Inferior parietal cortex (tissue), 1 donor: ENCODE measurements at regions not wholly inside any gene's neighbourhood (a gene's known extent, or its start where the extent isn't known, plus 50 kb on each side); places are given as distances from the start of the nearest gene placed in this dataset.
"Not testable (repeated sequence)": the region's sequence is repeated elsewhere in the genome, so short reads cannot be mapped to it uniquely, and the experiment has no call there.

Experiments
- DNase-seq: peaks from one replicate; pipeline ENCODE4 v3.0.0-alpha.2; 2016; ENCODE audit errors: extremely low spot score

- DNase-seq = no peak
Measured at GRCh38 chr16:26787924-26788323, 278.8 kb upstream of the C16orf82 start.

DNA sequence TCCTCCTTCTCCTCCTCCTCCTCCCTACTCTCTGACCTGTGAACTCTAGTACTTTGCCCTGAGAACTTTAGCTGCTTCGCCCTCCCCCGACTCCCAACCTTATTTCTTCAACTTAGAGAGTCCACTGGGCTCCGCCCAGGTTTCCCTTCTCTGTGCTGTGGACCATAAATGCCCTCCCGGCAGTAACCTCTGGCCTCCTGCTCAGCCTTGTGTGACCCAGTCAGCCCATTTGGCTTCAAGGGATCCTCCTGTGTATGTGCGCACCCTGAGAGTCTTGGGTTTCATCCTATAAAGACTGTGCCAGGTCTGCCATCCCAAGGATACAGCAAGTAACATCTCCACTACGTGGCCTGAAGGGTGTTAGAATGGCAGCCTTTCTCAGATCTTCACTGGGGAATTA is 275.6 kb upstream of the C16orf82 start:
- DNase-seq = no peak

GRCh38 chr16:26795184-26795583 is 271.5 kb upstream of the C16orf82 start:
- peak; percentile 22 for DNase-seq

DNA sequence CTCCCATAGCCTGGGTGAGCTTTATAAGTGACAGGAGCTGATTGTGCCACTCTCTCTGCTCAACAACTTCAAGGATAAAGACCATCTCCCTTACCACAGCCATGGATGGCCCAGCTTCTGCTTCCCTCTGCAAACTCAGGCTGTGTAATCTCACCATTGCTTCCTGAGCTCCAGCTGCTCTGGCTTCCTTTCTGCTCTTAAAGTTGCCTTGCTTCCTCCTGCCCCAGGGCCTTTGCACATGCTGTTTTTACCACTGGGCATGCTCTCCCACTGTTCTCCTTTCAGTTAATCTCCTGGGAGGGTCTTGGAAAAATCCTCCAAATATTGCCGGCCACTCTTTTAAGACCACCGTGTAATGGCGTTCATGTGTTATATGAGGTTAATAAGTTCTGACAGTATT is 265.1 kb upstream of the C16orf82 start:
- no peak for DNase-seq

DNA sequence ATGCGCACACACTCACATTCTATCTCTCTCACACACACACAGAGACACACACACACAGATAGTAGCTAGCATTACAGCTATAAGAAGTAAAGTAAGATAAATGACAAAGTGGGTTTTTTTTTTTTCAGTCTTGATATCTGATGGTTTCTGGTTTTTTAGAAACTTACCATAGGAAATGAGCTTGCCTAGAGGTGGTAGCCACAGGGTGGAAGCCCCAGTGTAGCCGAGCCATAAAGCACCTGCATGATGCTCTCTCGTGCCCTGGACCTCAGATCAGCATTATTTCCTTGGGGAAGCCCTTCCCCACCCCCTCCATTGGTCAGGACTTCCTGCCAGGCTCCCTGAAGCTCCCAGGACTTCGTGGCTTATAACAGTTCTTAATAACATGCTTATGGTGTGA is 264.3 kb upstream of the C16orf82 start:
- DNase-seq = no peak

DNA sequence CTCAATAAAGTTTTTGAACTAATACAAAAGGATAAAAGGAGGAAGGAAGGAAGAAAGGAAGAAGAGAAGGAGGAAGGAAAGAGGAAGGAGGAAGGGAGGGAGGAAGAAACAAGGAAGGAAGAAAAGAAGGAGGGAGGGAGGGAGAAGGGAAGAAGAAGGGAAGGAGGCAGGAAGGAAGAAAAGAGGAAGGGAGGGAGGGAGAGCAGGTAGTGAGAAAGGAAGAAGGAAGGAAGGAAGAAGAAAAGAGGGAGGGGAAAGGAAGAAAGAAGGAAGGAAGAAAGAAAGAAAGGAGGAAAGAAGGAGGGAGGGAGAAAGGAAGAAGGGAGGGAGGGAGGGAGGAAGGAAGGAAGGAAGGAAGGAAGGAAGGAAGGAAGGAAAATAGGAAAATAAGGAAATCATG is 263.8 kb upstream of the C16orf82 start:
- DNase-seq = no peak

DNA sequence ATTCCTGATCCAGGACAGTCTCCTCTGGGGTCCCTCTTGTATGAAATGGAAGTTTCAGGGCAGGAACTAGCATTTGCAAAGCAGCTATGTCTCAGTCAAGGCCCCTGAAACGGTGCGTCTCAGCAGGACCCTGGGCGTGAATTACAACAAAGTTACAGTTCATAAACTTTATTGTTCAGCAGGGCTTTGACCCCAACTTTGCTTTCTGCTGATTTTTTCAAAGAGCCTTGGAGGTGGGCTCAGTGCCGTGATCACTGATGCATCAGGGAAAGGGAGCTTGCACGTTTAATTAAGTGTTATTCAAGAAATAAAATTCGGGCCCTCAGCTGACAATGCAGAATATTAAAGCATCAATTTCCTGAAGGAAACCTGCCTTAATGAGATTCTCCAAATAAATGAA is 260.1 kb upstream of the C16orf82 start:
- no peak for DNase-seq

- DNase-seq = no peak
Measured at GRCh38 chr16:26809461-26809860, 257.3 kb upstream of the C16orf82 start.

DNA sequence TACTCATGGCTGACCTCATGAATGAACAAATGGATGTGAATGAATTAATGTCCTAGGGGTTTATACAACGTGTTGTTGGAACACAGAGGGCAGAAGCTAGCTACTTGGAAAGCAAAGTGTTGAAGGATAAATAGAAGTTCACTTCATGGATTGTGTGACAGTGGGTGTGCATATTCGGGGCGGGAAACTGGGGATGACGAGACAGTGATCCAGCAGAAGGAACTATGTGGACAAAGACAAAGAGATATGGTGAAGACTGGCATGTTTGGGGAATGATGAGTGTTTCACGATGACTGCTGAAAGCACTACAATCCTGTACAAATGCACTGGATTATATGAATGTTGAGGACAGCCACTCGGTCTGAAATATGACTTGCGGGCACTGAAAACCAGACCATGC is 250.5 kb upstream of the C16orf82 start:
- no peak for DNase-seq

- no peak for DNase-seq
Measured at GRCh38 chr16:26816885-26817571, 249.7 kb upstream of the C16orf82 start.

- no peak for DNase-seq
Measured at GRCh38 chr16:26818393-26818792, 248.3 kb upstream of the C16orf82 start.

DNA sequence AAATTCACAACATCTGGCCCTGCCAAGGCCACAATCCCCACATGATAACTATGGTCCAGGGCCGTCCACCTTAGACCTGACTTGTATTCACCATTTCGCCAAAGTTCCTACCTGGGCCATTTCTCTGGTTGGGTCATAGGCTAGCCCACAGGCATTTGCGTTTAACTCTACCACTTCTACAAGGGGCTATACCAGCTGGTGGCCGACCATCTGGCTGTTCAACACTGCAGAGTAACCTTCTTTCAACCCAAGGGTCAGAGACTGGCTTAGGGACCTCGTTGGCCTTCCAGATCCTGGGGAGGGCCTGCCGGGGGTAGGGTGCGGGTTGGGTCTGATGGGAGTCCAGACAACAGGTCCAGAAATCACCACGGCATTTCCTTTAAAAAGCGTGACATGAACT is 242.3 kb upstream of the C16orf82 start:
- DNase-seq = no peak

DNA sequence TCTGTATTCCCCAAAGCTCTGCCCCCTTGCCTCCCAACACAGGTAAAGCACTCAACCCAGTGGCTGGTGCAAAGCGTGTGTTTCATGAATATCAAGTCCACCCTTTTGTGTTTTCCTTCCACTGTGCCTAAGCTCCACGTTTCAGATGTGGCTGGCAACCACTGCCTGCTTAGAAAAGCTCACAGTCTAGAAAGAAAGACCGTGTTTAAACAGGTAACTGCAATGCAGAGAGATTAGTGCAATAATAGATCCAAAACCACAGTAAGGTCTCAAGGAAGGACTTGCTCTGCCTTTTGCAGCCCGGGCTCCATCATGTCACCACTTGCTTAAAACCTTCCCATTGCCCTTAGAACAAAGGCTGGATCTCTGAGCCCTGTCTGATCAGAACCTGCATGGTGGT is 240.2 kb upstream of the C16orf82 start:
- no peak for DNase-seq

- DNase-seq = no peak
Measured at GRCh38 chr16:26827386-26827785, 239.3 kb upstream of the C16orf82 start.

- DNase-seq = no peak
Measured at GRCh38 chr16:26830428-26831127, 236.1 kb upstream of the C16orf82 start.

DNA sequence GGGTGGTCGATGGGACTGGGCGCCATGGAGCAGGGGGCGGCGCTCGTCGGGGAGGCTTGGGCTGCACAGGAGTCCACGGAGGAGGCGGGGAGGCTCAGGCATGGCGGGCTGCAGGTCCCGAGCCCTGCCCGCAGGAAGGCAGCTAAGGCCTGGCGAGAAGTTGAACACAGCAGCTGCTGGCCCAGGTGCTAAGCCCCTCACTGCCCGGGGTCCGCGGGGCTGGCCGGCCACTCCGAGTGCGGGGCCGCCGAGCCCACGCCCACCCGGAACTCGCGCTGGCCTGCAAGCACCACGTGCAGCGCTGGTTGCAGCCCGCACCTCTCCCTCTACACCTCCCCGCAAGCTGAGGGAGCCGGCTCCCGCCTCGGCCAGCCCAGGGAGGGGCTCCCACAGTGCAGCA is 230.6 kb upstream of the C16orf82 start:
- DNase-seq = not testable (repeated sequence)

GRCh38 chr16:26838931-26839330 is 227.8 kb upstream of the C16orf82 start:
- DNase-seq = no peak

DNA sequence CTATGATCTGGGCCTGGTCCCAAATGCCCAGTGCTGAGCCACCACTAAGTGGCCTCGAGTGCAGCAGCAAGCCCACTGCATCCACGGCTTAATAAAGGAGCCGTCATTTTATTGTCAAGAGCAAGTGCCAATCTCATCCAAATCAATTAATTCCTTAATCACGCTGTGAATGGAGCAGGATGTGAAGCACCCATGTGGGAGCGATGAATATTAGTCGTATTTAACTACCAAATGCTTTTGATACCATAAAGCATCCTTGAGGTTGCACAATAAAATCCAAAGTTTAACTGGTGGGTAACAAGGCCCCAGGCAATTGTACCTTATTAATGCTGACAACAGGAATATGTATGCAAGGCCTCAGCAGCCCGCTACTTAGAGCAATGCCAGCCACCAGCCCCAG is 226.0 kb upstream of the C16orf82 start:
- DNase-seq = no peak

DNA sequence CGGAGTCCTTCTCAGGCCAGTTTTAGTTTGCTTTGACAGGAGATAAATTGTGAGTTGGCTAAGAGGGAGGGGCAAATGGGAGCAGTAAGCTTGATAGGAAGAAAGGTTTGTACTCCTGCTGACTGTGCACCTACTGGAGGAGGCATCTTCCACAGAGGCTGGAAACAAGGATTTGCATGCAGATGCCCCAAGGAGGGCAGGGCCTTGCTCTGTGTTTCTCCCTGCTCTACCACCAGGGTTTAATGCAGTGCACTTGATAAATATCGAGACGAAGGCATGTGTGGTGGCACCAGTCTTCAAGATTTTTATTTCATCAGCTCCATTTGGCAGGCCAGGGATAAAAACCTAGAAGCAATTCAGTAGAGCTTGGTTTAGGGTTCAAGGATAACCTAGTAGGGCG is 210.5 kb upstream of the C16orf82 start:
- no peak for DNase-seq

DNA sequence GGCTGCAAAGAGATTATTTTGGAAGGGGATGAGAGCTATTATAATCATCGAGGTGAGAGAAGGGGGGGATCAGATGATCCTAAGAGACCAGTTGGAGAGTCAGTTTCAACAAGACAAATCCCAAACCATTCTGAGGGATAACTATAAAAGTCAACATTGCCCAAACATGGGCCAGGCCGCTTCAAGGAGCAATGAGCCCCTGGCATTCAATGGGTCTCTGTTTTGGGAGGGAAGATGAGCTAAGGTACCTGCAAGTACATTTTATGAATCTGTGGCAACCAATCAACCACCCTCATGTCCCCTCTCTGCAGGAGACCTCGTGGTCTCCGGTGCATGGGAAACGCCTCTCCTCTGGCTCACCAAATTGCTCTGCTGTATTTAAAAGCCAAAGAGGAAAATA is 209.9 kb upstream of the C16orf82 start:
- no peak for DNase-seq

DNA sequence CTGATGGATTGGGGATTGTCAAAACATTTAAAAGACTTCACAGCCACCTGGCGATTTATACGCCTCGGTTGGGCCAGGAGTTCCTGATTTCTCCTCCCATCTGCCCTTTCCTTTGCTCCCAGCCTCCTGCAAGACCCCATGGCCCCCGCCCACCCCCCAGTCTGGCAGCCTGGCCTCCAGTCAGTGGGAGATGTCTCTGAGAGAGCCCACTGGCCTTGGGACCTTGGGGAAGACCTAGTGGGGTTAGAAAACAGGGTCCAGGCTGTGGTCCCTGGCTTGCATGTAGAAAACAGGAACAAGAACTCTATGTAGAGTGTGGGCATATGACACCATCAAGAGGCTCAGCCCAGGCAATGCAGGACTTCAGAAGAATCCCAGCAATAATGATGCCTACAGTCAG is 209.4 kb upstream of the C16orf82 start:
- DNase-seq = no peak

DNA sequence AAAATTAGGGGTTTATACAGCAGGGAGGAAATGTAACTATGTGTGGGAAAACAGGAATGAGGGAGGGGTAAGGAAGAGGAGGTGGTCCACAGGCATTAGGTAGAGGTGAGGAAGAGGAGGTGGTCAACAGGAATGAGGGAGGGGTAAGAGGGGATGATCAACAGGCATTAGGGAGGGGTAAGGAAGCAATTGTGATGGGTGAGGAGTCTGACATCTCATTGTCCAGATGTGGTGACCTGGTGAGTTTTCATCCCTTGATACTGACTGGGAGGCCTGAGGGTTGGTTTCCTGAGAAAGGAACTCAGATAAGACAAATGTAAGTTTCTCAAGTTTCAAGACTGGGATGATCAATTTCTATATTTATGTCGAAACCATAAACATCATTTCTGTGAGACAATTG is 206.2 kb upstream of the C16orf82 start:
- no peak for DNase-seq

GRCh38 chr16:26863931-26864330 is 202.8 kb upstream of the C16orf82 start:
- DNase-seq = no peak

GRCh38 chr16:26874318-26874717 is 192.4 kb upstream of the C16orf82 start:
- not testable (repeated sequence) for DNase-seq
